Mesendoderm (in vitro differentiated cells): ENCODE measurements at regions not wholly inside any gene's neighbourhood (a gene's known extent, or its start where the extent isn't known, plus 50 kb on each side); places are given as distances from the start of the nearest gene placed in this dataset.

Experiments used
- DNase-seq: peaks from one replicate; pipeline ENCODE4 v3.0.0; 2013
- H2AK5ac ChIP-seq: 2 replicates; pipeline ENCODE4 v1.6.1; 2013; ENCODE audit warnings: low read length, inconsistent platforms
- H2BK120ac ChIP-seq: 2 replicates; pipeline ENCODE4 v1.6.1; 2013; ENCODE audit warnings: low read depth, mild to moderate bottlenecking, low read length, moderate library complexity, mixed read lengths
- H2BK15ac ChIP-seq: replicated peaks from 2 replicates; pipeline ENCODE4 v1.6.1; 2013; ENCODE audit warnings: low read depth, mild to moderate bottlenecking, moderate library complexity
- H2BK5ac ChIP-seq: 2 replicates; pipeline ENCODE4 v1.6.1; 2013; ENCODE audit warnings: low read length, inconsistent platforms
- H3K18ac ChIP-seq: 2 replicates; pipeline ENCODE4 v1.6.1; 2013; ENCODE audit warnings: mild to moderate bottlenecking, low read length, mixed read lengths
- H3K23ac ChIP-seq: one replicate; pipeline ENCODE4 v1.6.1; 2013; ENCODE audit warnings: low read length
- H3K27ac ChIP-seq: 2 replicates; pipeline ENCODE4 v1.5.1; 2013; ENCODE audit warnings: low read depth, mild to moderate bottlenecking, inconsistent platforms, low read length, moderate library complexity
- H3K27me3 ChIP-seq: 2 replicates; pipeline ENCODE4 v1.6.1; 2013; ENCODE audit warnings: low read length, control low read depth, mild to moderate bottlenecking, inconsistent platforms; ENCODE audit not compliant: insufficient read depth, poor library complexity
- H3K36me3 ChIP-seq: 2 replicates; pipeline ENCODE4 v1.6.1; 2013; ENCODE audit warnings: low read length, inconsistent platforms; ENCODE audit not compliant: control insufficient read depth, insufficient read depth
- H3K4ac ChIP-seq: one replicate; pipeline ENCODE4 v1.6.1; 2013; ENCODE audit warnings: low read depth, mild to moderate bottlenecking, low read length, moderate library complexity
- H3K4me1 ChIP-seq: 2 replicates; pipeline ENCODE4 v1.6.1; 2013; ENCODE audit warnings: low read depth, low read length, inconsistent platforms; ENCODE audit not compliant: control insufficient read depth
- H3K4me2 ChIP-seq: 2 replicates; pipeline ENCODE4 v1.6.1; 2013; ENCODE audit warnings: low read length
- H3K4me3 ChIP-seq: 2 replicates; pipeline ENCODE4 v1.5.1; 2013; ENCODE audit warnings: mild to moderate bottlenecking, low read length
- H3K56ac ChIP-seq: one replicate; pipeline ENCODE4 v1.6.1; 2013; ENCODE audit warnings: low read length
- H3K79me1 ChIP-seq: 2 replicates; pipeline ENCODE4 v1.6.1; 2013; ENCODE audit warnings: low read length, inconsistent platforms
- H3K79me2 ChIP-seq: 2 replicates; pipeline ENCODE4 v1.6.1; 2013; ENCODE audit warnings: mild to moderate bottlenecking, low read length; ENCODE audit not compliant: control insufficient read depth, insufficient read depth
- H3K9ac ChIP-seq: 2 replicates; pipeline ENCODE4 v1.6.1; 2013; ENCODE audit warnings: low read length, inconsistent platforms
- H4K5ac ChIP-seq: one replicate; pipeline ENCODE4 v1.6.1; 2013; ENCODE audit warnings: low read length
- H4K8ac ChIP-seq: one replicate; pipeline ENCODE4 v1.6.1; 2013; ENCODE audit warnings: low read depth, mild to moderate bottlenecking, control low read depth, low read length, moderate library complexity
- WGBS: extraction: QIAGEN DNeasy Blood & Tissue Kit; methylation state at CpG from one replicate; pipeline ENCODE4 v1.1.7; 2013; ENCODE audit warnings: low lambda C conversion rate, missing lambda C conversion rate; ENCODE audit not compliant: insufficient coverage; ENCODE audit errors: extremely low coverage; 5-methylcytosine and 5-hydroxymethylcytosine counted together

- Histone ChIP-seq H3K9ac (no peak overlapping the region), H4K5ac (no peak overlapping the region)
Measured at GRCh38 chr3:43966530-43966929, 275.2 kb upstream of the TOPAZ1 start.

GRCh38 chr3:43968465-43968864 is 273.2 kb upstream of the TOPAZ1 start:
- H3K18ac ChIP-seq, result no peak overlapping the region
- DNase-seq, result no peak
- no peak overlapping the region for H3K4ac ChIP-seq
- no peak overlapping the region for H3K4me2 ChIP-seq
- no peak overlapping the region for H3K56ac ChIP-seq
- no peak overlapping the region for H2AK5ac ChIP-seq
- H3K23ac ChIP-seq, result no peak overlapping the region
- H3K4me1 ChIP-seq, result no peaks in the 10 kb centered on the region
- no peak overlapping the region for H4K8ac ChIP-seq
- H3K36me3 ChIP-seq, result no peaks in the 10 kb centered on the region
- no peak overlapping the region for H2BK15ac ChIP-seq
- no CpG with 5 or more reads among the region's 5 CpGs for WGBS
- no peaks in the 10 kb centered on the region for H3K27me3 ChIP-seq
- H3K79me2 ChIP-seq, result no peaks in the 10 kb centered on the region
- H2BK5ac ChIP-seq, result no peak overlapping the region
- no peaks in the 10 kb centered on the region for H3K79me1 ChIP-seq
- H2BK120ac ChIP-seq, result no peak overlapping the region
- H4K5ac ChIP-seq, result no peak overlapping the region
- H3K9ac ChIP-seq, result no peak overlapping the region
- H3K4me3 ChIP-seq, result no peak overlapping the region
- H3K27ac ChIP-seq, result no peak overlapping the region

More at GRCh38 chr3:43966530-43966929, 275.2 kb upstream of the TOPAZ1 start:
- H2BK5ac ChIP-seq, result no peak overlapping the region
- no peak overlapping the region for H3K4me2 ChIP-seq
- no peak overlapping the region for H3K27ac ChIP-seq
- no peak overlapping the region for H3K23ac ChIP-seq
- 100% methylated on average over 2 of the region's 3 CpGs for WGBS
- no peak overlapping the region for H3K4me3 ChIP-seq
- H4K8ac ChIP-seq, result no peak overlapping the region
- no peaks in the 10 kb centered on the region for H3K79me1 ChIP-seq
- H3K56ac ChIP-seq, result no peak overlapping the region
- no peaks in the 10 kb centered on the region for H3K27me3 ChIP-seq
- H3K4me1 ChIP-seq, result no peaks in the 10 kb centered on the region
- H2BK15ac ChIP-seq, result no peak overlapping the region
- DNase-seq, result no peak
- no peak overlapping the region for H2AK5ac ChIP-seq
- H3K4ac ChIP-seq, result no peak overlapping the region
- no peak overlapping the region for H3K18ac ChIP-seq
- H3K79me2 ChIP-seq, result no peaks in the 10 kb centered on the region
- H2BK120ac ChIP-seq, result no peak overlapping the region
- H3K36me3 ChIP-seq, result no peaks in the 10 kb centered on the region

- Histone ChIP-seq H2BK15ac (no peak overlapping the region), H3K27me3 (no peaks in the 10 kb centered on the region), H3K4ac (no peak overlapping the region), H3K18ac (no peak overlapping the region), H2BK120ac (no peak overlapping the region), H3K79me1 (no peaks in the 10 kb centered on the region), H2AK5ac (no peak overlapping the region), H3K4me3 (no peak overlapping the region), H3K27ac (no peak overlapping the region), H3K79me2 (no peaks in the 10 kb centered on the region), H3K23ac (no peak overlapping the region), H4K8ac (no peak overlapping the region), H3K56ac (no peak overlapping the region), H4K5ac (no peak overlapping the region), H3K4me1 (no peaks in the 10 kb centered on the region), H3K36me3 (no peaks in the 10 kb centered on the region), H3K4me2 (no peak overlapping the region), H3K9ac (no peak overlapping the region), H2BK5ac (no peak overlapping the region)
- no peak for DNase-seq
- WGBS, result no CpG with 5 or more reads among the region's 4 CpGs
Measured at GRCh38 chr3:43969944-43970343, 271.7 kb upstream of the TOPAZ1 start.

DNA sequence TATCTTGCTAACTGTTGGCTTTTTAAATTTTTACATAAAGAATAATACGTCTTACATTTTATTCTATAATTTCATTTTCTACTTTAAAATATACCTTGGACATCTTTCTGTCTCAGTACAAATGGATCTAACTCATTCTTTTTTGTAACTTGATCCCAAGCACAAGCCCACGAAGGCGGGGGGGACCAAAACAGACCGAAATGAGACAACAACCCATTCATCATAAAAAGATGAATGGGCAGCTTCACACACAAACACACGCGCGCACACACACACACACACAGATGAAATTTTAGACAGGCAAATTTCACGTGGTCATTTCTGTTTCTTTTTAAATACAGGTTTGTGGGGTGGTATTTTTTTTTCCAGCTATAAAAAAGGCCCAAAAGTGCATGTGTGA is 271.3 kb upstream of the TOPAZ1 start:
- DNase-seq, result no peak
- no peak overlapping the region for H3K9ac ChIP-seq
- no peak overlapping the region for H3K56ac ChIP-seq
- 100% methylated on average over 1 of the region's 8 CpGs for WGBS
- H3K79me2 ChIP-seq, result no peaks in the 10 kb centered on the region
- H3K79me1 ChIP-seq, result no peaks in the 10 kb centered on the region
- H3K27ac ChIP-seq, result no peak overlapping the region
- H3K18ac ChIP-seq, result no peak overlapping the region
- H3K23ac ChIP-seq, result no peak overlapping the region
- no peaks in the 10 kb centered on the region for H3K36me3 ChIP-seq
- H2BK120ac ChIP-seq, result no peak overlapping the region
- H4K5ac ChIP-seq, result no peak overlapping the region
- no peak overlapping the region for H3K4me2 ChIP-seq
- H3K4me1 ChIP-seq, result no peaks in the 10 kb centered on the region
- H2BK5ac ChIP-seq, result no peak overlapping the region
- no peaks in the 10 kb centered on the region for H3K27me3 ChIP-seq
- no peak overlapping the region for H3K4me3 ChIP-seq
- no peak overlapping the region for H2AK5ac ChIP-seq
- no peak overlapping the region for H4K8ac ChIP-seq
- no peak overlapping the region for H2BK15ac ChIP-seq
- no peak overlapping the region for H3K4ac ChIP-seq

DNA sequence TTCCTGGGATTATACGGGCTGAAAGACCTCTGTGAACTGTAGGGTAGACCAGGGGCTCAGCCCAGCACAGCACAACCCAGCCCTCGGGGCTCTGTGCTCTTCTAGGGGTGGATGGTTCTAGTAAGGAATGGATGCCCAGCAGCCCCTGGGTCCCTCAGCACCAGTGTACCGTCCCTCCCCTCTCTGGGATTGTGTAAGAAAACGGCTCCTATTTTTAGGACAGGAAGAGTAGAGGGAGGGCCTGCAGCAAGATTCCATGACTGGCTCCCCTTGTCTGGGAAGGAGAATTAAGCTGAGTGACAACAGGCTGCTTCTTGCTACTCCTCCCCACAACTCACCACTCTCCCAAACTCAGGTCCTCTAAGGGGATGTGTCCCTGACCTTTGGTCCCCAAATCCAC is 270.8 kb upstream of the TOPAZ1 start:
- H4K5ac ChIP-seq, result no peak overlapping the region
- H3K18ac ChIP-seq, result no peak overlapping the region
- H3K4ac ChIP-seq, result no peak overlapping the region
- H4K8ac ChIP-seq, result no peak overlapping the region
- H3K9ac ChIP-seq, result no peak overlapping the region
- no peaks in the 10 kb centered on the region for H3K36me3 ChIP-seq
- no peaks in the 10 kb centered on the region for H3K4me1 ChIP-seq
- H3K23ac ChIP-seq, result no peak overlapping the region
- H3K79me2 ChIP-seq, result no peaks in the 10 kb centered on the region
- DNase-seq, result no peak
- no peak overlapping the region for H2AK5ac ChIP-seq
- H3K27me3 ChIP-seq, result no peaks in the 10 kb centered on the region
- no peaks in the 10 kb centered on the region for H3K79me1 ChIP-seq
- WGBS, result no CpG with 5 or more reads among the region's 4 CpGs
- H3K4me2 ChIP-seq, result no peak overlapping the region
- H3K56ac ChIP-seq, result no peak overlapping the region
- no peak overlapping the region for H3K4me3 ChIP-seq
- H2BK15ac ChIP-seq, result no peak overlapping the region
- no peak overlapping the region for H3K27ac ChIP-seq
- no peak overlapping the region for H2BK5ac ChIP-seq
- H2BK120ac ChIP-seq, result no peak overlapping the region

DNA sequence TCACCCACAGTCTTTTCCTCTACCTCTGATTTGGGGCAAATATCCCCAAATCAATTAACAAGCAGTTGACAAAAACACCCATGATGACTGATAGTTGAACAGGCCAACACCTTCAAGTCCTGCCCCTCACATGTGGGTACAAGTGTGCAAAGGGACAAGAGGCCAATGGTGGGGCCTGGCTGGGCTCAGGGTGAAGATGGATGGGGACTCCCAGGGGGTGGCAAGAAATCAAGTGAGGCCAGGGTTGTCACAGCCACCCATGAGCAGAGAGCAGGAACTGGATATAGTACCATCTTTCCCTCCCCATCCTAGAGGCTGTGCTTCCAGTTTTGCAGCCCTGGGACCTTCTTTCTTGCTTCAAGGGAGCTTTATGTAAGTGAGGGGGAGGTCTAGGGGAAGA is 270.2 kb upstream of the TOPAZ1 start:
- Histone ChIP-seq H2BK15ac (no peak overlapping the region), H3K79me1 (no peaks in the 10 kb centered on the region), H3K4me3 (no peak overlapping the region), H3K23ac (no peak overlapping the region), H3K27me3 (no peaks in the 10 kb centered on the region), H2BK120ac (no peak overlapping the region), H3K4ac (no peak overlapping the region), H3K27ac (no peak overlapping the region), H3K18ac (no peak overlapping the region), H3K9ac (no peak overlapping the region), H3K56ac (no peak overlapping the region), H3K36me3 (no peaks in the 10 kb centered on the region), H4K5ac (no peak overlapping the region), H3K4me1 (no peaks in the 10 kb centered on the region), H3K79me2 (no peaks in the 10 kb centered on the region), H3K4me2 (no peak overlapping the region), H2AK5ac (no peak overlapping the region), H4K8ac (no peak overlapping the region), H2BK5ac (no peak overlapping the region)
- DNase-seq, result no peak
